ENCODE measurements at regions not wholly inside any gene's neighbourhood (a gene's known extent, or its start where the extent isn't known, plus 50 kb on each side); places are given as distances from the start of the nearest gene placed in this dataset.
"Not testable (repeated sequence)": the region's sequence is repeated elsewhere in the genome, so short reads cannot be mapped to it uniquely, and the experiment has no call there.

DNA sequence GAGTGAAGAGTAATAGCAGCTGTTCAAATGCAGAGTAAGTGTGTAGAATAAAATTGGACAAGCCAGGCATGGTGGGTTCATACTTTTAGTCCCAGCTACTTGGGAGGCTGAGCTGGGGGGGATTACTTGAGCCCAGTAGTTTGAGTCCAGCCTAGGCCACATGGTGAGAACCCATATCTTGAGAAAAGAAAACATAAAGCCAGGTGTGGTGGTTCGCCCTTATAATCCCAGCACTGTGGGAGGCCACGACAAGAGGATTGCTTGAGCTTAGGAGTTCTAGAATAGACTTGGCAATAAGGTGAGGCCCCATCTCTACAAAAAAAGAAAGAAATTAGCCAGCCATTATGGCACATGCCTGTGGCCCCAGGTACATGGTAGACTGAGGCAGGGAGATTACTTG is 1241.1 kb downstream of the UQCRFS1 start:
- no peak for DNase-seq

DNA sequence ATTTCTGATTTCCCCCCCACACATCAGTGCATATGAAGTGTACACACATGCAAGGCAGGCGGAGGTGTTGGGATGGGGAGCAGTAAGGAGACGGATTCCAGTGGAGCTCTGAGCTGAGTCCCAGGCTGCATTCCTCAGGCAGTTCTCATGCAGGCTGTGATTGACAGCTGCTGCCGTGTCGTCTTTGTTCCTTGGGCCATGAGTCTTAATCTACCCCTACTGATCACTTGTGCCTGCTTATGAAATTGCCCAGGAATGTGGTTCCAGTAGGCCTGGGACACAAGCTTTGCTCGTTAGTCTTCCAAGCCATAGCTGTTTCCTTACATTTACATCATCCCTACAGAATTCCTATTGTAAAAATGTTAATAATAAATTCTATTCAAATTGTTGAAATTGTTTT is 1241.9 kb downstream of the UQCRFS1 start:
- DNase-seq, result no peak

DNA sequence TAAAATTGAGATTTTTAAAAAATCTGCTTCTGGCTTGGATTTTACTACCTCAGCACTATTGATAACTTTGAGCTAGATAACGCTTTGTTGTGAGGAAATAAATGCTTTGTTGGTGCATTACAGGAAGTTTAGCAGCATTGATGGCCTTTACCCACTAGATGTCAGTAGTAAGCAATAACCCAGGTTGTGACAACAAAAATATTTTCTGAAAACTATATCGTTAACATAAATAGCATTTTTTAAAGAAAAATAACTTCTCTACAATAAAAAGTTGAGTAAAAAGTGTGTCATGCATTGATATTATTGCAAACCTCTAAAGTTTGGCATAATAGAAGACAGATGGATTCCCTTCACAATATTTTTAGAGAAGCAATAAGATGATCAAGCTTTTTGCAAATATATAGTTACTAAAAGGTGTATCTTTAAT is 1246.5 kb downstream of the UQCRFS1 start:
- no peak for DNase-seq

DNA sequence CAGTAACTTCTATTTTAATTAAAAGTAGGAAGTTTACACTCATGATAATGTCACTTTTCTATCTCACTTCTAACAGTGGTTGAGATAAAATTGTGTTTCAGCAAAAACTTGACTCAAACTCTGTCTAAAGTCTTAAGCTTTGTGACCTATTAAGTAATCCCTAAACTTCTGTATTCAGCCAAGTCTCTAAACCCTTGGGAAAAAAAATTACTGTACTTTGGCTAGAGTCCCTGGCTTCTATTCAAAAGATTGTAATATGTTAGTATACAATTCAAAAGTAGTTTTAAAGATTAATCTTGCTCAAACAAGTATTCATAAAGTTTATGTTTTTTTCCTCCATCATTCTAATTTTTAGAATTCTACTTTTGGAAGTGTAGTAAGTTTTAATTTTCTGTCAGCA is 1248.8 kb downstream of the UQCRFS1 start:
- no peak for DNase-seq

DNA sequence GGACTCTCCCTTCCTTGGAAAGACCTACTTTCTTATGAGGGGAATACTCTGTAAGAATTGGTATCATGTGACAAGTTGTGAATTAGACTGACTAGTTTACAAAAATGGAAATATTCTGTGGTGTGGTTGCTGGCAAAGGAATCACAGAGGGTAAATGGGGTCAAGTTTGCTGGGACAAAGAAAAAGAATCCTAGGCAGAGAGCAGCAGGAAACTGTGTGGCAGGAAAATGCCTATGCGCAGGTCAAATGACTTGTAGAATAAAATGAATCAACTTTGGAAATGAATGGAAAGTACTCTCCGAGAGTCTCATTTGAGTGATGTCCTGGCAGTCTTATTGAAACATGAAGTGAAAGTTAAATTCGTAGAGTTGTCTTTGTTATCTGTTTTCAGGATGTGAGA is 1250.7 kb downstream of the UQCRFS1 start:
- no peak for DNase-seq

DNA sequence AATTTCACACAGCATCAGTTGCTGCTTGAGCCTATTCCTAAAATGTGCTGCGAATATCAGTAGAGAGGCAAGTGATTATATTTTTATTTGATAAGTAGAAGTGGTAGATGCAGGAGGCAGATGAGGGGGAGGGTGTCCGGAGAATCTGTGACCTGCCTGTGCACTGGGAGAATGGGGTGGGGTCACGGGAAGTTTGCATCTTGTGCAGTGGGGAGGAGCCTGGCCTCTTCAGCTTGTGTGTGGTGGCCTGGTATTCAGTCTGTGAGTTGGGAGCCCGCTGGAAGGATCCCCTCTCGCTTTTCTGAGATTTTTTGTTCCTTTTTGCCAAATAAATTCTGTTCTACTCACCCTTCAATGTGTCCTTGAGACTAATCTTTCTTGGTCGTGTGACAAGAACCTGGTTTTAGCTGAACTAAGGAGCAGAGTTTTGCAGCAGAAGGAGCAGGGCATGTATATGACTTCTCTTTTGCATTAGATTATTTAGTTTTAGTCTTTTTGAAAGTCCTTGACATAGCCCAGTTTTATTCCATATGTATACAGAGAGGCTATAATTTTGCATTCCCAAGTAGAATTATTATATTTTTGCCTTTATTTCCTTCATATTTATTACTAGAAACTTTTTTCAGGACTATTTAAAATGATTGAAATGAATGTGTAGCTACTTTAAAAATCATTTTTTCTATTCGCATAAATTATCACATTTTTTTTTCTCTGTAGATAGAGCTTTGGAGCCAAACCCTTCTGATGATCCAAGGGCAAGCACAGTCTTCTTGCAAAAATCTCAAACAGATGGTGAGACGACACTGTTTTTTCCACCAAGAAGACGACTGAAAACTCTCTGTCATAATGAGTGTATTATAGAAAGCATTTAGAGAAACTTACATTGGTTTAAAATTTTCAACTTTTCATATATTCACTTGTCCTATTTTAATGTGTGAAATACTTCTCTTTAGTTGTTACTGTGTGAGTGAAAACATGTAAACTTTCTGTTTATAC is 1257.2 kb downstream of the UQCRFS1 start:
- DNase-seq, result no peak

DNA sequence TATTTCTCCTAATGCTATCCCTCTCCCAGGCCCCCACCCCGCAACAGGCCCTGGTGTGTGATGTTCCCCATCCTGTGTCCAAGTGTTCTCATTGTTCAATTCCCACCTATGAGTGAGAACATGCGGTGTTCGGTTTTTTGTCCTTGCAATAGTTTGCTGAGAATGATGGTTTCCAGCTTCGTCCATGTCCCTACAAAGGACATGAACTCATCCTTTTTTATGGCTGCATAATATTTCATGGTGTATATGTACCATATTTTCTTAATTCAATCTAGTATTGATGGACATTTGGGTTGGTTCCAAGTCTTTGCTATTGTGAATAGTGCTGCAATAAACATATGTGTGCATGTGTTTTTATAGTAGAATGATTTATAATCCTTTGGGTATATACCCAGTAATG is 1270.3 kb downstream of the UQCRFS1 start:
- not testable (repeated sequence) for DNase-seq

DNA sequence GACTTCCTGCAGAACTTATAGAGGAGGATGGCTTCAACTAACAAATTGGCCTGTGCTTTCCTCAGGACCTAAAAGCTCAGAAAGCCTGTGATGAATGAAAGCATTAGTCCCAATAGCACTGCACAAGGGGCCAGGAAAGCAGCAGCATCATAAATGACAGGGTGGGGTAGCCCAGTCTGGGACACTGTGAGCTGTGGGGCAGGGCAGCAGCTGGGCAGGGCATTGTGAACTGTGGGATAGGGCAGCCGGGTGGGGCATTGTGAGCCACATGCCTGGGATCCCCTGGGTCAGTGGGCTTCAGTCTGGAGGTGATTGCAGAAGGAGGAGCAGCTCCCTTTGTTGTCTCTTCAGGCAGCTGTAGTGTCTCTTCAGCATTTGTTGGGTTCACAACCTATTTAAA is 1276.8 kb downstream of the UQCRFS1 start:
- DNase-seq, result no peak

DNA sequence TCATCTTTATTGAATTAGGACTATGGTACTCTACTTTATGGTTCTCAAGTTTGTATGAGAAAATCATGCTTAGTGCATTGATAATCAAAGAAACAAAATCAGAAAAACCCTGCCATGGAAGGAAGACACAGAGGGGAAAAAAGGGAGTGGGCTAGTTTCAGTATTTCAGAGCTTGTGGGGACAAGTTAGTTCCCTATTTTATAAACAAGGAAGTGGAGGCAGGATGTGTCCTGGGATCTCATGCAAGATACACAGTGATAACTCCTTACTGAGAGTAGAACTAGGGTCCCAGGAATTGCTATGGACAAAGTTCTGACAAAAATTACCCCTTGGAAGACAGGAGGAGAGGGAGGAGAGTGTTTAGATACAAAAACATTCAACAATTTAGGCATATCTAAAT is 1277.3 kb downstream of the UQCRFS1 start:
- no peak for DNase-seq

DNA sequence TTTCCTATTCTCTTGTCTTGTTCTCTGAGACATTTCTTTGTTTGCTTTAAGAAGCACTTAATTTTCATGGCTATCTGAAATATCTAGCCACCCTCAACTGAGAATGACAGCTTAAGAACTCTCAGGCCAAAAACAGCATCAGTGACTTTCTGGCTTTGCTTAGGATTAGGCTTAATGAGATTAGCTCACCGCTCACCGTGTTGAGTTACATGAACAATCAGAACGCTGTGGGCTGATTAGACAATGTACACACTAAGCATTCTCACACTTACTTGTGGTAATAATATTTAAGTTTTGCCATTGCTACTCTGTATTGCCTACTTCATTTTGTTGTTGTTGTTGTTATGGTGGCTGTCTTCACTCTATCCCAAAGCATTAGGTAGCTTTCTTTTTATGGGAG is 1283.6 kb downstream of the UQCRFS1 start:
- DNase-seq, result no peak

DNA sequence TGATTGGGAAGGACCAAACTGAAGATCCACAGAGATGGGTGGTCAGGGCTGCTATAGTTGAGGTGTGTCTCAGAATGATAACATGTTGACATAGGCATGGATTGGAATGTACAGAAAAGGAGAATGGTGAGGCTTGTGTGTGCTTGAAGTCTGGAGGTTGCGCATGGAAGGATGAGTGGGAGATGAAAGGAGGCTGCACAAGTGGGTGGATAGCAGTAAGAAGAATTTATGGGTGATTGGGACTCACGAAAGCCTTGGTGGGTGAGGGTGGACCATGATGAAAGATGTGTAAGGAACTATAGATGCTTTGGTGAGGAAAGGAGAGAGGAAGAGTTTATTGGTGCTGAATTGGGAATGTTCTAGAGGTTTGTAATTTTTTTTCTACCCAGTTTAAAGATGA is 1287.7 kb downstream of the UQCRFS1 start:
- DNase-seq, result no peak

DNA sequence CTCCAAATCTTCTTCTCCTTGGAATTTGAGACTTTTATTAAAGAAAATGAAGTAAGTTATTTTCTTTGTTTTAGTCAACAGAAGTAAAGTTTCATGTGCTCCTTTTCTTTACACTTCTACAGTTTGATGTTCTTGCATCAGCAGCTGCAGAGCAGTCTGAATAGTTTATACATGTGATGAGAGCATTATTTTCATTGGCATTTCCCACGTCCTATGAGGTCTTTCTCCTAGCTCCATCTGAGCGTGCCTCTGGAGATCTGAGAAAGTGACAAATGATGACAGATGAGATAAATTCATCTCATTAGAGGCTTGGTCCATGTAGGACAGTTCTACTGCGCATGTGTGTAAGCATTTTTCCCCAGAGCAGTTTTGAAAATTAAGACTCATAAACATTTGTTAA is 1290.0 kb downstream of the UQCRFS1 start:
- no peak for DNase-seq

DNA sequence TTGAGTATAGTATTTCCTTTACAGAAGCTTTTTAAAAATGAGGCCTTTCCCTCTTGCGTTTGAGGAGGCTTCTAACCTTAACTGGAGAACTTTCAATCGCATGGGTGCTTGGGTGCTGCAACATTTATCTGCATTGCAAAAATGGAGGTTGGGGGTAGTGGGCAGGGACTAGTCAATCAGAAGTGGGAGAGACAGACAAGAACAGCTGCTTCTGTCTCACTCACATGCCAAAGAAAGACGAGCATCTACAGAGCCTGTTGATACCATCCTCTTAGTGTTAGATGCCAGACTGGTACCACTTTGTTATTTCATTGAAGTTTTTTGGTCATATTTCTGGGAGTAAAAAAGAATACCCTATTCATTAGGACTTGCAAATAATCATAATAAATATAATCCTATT is 1292.2 kb downstream of the UQCRFS1 start:
- DNase-seq, result no peak

DNA sequence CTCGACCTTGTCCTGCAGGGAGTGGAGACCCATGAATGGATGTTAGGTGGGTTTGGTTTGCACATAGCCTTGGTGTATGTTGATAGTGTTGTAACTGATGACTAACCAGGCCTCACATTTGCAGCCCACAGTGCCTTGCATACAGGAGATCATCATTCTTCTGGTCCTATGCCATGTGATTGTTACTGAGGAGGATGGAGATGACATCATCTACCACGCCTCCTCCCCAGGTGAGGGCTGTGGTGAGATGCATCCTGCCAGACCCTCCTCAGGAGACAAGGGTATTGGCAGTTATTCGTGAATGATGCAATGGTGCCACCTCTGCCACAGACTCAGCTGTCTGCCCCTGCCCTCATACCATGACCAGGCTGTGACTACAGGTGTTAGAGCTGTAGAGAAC is 1294.1 kb downstream of the UQCRFS1 start:
- DNase-seq, result no peak

DNA sequence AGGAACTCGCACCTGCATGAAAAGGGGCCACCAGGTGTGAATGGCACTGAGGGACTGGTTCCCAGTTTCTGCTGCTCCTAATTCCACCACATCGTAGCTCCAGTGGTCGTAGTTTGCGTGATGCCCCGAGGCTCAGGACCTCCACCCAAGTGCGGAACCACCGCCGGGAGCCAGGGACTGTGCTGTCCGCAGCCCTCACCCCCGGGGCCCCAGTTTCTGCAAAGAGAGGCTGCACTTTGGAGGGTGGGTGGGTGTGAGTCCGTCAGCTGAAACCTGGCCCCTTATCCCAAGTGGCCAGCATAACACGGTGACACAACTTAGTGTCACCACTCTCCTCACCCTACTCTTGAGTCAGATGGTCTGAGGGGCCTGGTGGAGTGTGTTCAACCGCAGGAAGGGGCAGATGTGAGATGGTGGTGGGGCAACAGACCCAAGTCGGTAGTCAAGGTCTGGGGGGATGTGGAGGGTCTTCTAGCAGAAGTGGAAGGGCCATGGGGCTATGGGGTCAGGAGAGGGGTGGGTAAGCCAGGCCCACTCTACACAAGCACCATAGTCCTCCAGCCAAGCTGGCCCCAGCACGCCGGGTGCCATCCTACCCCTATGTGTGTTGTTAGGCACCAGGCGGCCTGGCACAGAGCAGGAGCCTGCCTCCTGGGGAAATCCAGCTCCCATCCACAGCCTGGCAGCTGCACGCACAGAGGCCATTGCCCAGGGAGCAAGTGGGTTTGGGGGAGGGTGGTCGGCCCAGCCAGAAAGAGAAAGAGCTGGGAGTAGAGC is 1301.6 kb downstream of the UQCRFS1 start:
- DNase-seq, result no peak

DNA sequence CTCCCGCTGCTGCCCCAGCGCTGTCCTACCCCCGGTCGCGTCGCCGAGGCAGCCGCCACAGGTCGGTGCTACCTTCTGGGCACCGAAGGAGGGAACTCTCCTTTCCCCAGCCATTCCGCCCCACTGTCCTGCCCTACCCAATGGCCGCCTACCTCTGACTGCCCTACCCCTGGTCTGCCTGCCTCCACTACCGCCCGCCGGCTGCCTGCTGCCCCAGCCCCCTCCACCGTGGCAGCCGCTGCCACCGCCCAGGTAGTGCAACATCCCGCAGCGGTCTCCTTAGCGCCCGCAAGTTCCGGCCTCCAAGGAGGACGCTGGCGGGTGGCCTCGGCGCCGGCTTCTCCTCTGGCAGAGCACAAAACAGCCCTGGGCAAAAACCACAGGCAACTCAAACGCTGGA is 1303.1 kb downstream of the UQCRFS1 start:
- DNase-seq, result no peak

DNA sequence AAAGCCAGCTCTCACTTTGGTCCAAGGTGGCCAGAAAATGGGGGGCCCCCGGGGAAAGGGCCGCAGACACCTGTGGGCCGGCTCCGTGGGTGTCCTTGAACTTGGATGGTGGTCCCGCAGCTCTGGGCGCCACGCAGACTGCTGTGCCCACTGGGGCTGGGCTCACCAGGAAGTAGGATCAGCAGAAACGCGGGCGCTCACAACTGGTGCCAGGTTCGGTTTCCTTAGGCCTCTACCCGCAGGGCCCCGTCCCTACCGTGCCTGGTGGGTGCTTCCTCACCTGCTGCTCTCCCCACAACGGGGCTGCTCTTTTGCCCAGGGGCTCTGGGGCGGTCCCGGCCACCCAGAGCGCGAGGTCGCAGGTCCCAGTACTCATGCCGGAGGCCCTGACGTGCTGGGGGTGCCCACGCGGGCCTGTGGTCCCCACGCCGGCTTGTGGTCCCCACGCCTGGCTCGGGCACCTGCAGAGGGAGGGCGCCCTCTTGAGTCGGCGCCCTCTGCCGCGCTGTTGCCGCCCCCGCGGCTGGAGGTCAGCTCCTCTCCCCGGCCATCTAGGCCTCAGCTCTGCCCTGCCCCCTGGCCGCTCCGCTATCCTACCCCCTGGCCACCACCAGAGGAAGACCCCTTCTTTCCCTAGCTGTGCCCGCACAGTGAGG is 1303.6 kb downstream of the UQCRFS1 start:
- no peak for DNase-seq

DNA sequence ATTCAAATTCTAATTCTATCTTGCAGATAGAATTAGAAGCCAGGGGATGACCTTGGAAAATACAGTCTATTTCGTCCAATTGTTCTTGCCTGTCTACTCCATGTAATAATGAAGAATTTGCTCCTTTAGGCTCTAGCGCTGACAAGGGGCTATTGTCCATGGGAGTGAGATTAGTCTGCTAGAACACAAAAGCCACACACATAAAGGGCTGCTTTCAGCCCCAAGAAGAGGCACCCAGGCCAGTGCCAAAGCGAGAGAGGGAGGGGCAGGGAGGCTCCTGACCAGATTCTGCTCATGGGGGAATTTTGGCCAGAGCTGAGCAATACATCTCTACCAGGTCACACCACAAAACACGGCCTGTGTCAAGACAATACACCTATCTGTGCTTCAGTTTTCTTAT is 1306.9 kb downstream of the UQCRFS1 start:
- DNase-seq, result no peak

DNA sequence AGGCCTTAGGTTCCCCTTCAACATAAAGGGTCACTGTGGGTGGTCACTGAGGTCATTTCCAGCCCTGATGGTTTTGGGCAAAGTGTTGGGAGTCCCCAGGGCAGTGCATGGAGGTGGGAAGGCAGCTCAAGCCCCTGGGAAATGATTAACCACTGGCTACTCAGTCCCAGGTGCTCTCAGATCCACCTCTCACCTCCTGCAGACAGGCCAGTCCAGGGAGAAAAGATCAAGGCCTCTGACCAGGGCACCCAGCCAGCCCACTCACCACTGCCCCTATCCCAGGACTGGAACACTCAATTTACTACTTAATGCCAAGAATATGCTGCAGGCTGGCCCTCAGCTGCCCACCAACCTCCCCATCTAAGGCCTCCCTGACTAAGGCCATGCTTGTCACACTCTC is 1307.9 kb downstream of the UQCRFS1 start:
- DNase-seq, result no peak

DNA sequence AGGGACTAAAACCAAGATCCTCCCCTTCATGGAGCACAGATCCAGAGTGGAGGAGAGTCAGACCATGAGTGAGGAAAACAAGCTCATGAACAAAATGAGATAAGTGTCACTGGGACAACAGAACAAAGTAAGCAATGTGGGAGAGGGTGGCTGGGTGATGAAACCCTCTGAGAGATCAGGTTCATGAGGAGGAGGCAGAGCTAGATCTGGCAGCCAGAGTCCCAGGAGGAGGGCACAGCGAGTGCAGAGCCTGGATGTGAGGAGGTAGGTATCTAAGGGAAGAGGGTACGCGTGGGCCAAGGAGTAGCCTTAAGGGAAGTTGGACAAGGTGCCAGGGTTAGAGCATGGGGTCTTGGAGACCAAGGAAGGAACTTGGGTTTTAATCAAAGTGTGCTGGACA is 1311.9 kb downstream of the UQCRFS1 start:
- DNase-seq, result no peak

DNA sequence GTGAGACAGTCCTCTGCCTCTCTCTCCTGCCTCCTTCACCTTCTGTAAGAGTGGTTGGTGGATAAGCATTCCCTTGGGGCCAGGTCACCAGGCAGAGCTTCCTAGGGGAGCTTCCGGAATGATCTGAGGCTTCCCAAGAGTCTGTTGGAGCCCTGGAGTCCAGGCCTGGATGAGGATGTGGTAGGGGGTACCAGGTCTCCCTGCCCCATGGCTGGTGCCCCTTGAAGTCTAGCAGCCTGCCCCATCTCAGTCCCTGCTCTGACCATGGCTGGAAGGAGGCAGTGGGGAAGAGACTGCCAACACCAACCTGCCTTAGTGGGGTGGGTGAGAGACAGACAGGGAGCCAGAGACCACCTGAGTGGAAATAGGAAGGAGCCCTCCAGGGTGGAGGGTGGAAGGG is 1316.9 kb downstream of the UQCRFS1 start:
- DNase-seq, result no peak

DNA sequence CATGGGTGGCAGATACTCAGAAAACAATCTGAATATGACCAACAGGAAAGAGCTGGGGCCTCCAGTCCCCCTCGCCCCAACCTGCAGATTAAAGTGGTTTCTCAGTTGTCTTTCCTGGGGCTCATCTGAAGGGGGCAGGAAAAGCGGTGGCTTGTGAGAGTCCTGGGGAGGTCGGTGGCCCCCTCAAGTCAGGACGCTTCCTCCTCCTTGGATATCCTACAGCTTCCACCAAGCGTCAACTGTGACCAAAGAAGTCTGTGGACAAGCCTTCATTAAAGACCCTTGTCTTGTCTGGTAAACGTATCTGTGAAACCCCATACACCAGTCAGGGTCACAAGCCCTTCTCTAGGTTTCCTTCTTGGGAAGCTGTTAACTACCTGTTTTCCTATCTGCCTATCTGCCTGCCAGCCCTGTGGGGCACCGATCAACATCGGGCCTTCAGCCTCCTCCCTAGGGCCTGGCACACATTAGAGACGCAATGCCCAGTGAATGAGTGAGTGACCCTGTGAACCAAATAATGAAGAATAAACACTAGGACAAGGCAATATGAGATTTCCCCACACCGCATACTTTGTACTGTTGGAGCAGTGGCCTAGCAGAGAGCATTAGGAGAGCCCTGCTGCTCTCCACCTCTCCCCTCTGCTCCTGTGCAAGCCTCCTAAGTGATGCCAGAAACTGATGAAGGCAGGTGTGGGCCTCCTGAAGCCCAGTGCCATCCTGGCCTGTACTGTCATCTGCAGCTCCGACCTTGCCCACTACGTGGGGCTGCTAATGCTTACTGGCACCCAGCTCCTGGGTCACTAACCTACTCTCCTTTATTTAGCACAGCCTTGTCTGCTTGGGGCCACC is 1317.8 kb downstream of the UQCRFS1 start:
- DNase-seq, result no peak

DNA sequence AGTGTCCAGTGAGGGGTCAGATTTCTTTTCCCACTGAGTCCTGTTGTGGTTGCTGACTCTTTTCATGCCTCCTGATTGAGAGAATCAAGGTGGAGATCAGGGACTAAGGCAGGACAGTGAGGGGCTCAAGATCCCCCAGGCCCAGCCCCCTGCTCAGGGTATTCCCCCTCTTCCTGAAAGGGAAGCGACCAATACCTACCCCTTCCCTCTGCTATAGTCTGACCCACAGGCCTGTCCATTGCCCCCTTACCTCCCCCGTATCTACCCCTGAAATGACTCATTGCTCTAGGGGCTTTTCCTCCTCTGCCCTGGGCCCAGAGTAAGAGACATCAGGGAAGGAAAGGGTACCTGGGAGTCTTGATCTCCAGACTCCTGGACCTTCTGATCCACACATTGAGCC is 1320.5 kb downstream of the UQCRFS1 start:
- DNase-seq, result no peak
